Neural cell (in vitro differentiated cells): ENCODE measurements at regions not wholly inside any gene's neighbourhood (a gene's known extent, or its start where the extent isn't known, plus 50 kb on each side); places are given as distances from the start of the nearest gene placed in this dataset.
A peak's percentile ranks its signal among the peaks of the same experiment; 100 is the strongest.

ENCODE experiments used
- H2AFZ ChIP-seq: fragments of 200-600, 300-800 bp; sonication (generic), shearing (Covaris generic); 2 replicates; pipeline ENCODE4 v1.6.0; 2014; ENCODE audit warnings: low read depth, mild to moderate bottlenecking, antibody characterized with exemption, low read length, moderate library complexity
- H3F3A ChIP-seq: fragments of 200-600 bp; shearing (Covaris generic); 2 replicates; pipeline ENCODE4 v1.6.1; 2016; ENCODE audit warnings: mild to moderate bottlenecking, moderate library complexity, mixed read lengths, antibody characterized with exemption, low read length; ENCODE audit not compliant: insufficient read depth, poor library complexity, severe bottlenecking
- H3K27ac ChIP-seq: fragments of 200-600, 300-800 bp; sonication (generic), shearing (Covaris generic); 2 replicates; pipeline ENCODE4 v1.5.1; 2014; ENCODE audit warnings: mild to moderate bottlenecking, low read length, moderate library complexity
- H3K27me3 ChIP-seq: fragments of 300-800, 200-600 bp; sonication (generic), shearing (Covaris generic); 2 replicates; pipeline ENCODE4 v1.6.0; 2014; ENCODE audit warnings: mild to moderate bottlenecking, low read depth, low read length, moderate library complexity; ENCODE audit not compliant: insufficient read depth
- H3K36me3 ChIP-seq: fragments of 300-800, 200-600 bp; sonication (generic), shearing (Covaris generic); 2 replicates; pipeline ENCODE4 v1.5.1; 2014; ENCODE audit warnings: mild to moderate bottlenecking, antibody characterized with exemption, low read length, moderate library complexity; ENCODE audit not compliant: insufficient read depth
- H3K4me2 ChIP-seq: fragments of 300-800, 200-600 bp; sonication (generic), shearing (Covaris generic); 2 replicates; pipeline ENCODE4 v1.6.0; 2014; ENCODE audit warnings: mild to moderate bottlenecking, low read length
- H3K4me3 ChIP-seq: fragments of 300-800, 200-600 bp; sonication (generic), shearing (Covaris generic); 2 replicates; pipeline ENCODE4 v1.5.1; 2014; ENCODE audit warnings: mild to moderate bottlenecking, low read length, moderate library complexity
- H3K79me2 ChIP-seq: fragments of 200-600 bp; shearing (Covaris generic); replicated peaks from 2 replicates; pipeline ENCODE4 v1.6.0; 2014; ENCODE audit warnings: mild to moderate bottlenecking, low read length, moderate library complexity; ENCODE audit not compliant: insufficient read depth
- H3K9ac ChIP-seq: fragments of 300-800, 200-600 bp; sonication (generic), shearing (Covaris generic); 2 replicates; pipeline ENCODE4 v1.6.1; 2016; ENCODE audit warnings: mild to moderate bottlenecking, low read length, mixed read lengths
- H3K9me2 ChIP-seq: fragments of 200-600 bp; shearing (Covaris generic); 2 replicates; pipeline ENCODE4 v1.6.1; 2016; ENCODE audit warnings: mild to moderate bottlenecking, low read length, mixed read lengths; ENCODE audit not compliant: insufficient read depth
- H3K9me3 ChIP-seq: fragments of 200-600, 300-800 bp; sonication (generic), shearing (Covaris generic); 2 replicates; pipeline ENCODE4 v1.6.1; 2016; ENCODE audit warnings: mild to moderate bottlenecking, mixed run types, low read length, moderate library complexity, mixed read lengths
- H4K20me1 ChIP-seq: fragments of 200-600 bp; shearing (Covaris generic); 2 replicates; pipeline ENCODE4 v1.6.1; 2016; ENCODE audit warnings: mild to moderate bottlenecking, mixed run types; ENCODE audit not compliant: insufficient read depth
- CTCF ChIP-seq: fragments of 450-650 bp; IDR thresholded peaks from 2 replicates; pipeline ENCODE4 v1.5.1; 2014; ENCODE audit warnings: antibody characterized with exemption, mild to moderate bottlenecking, moderate library complexity; ENCODE audit not compliant: poor library complexity, severe bottlenecking
- EP300 ChIP-seq: fragments of 450-650 bp; conservative IDR thresholded peaks from 2 replicates; pipeline ENCODE4 v1.6.1; 2014; ENCODE audit warnings: antibody characterized with exemption, mild to moderate bottlenecking, moderate library complexity; ENCODE audit not compliant: poor library complexity, severe bottlenecking
- EZH2 ChIP-seq: fragments of 200-600, 300-800 bp; shearing (Covaris generic), sonication (generic); IDR thresholded peaks from 2 replicates; pipeline ENCODE4 v1.6.1; 2014; ENCODE audit warnings: antibody characterized with exemption, low read length, borderline replicate concordance, mild to moderate bottlenecking; ENCODE audit not compliant: insufficient read depth, poor library complexity, severe bottlenecking
- MXI1 ChIP-seq: fragments of 450-650 bp; conservative IDR thresholded peaks from 2 replicates; pipeline ENCODE4 v1.6.1; 2014; ENCODE audit warnings: antibody characterized with exemption, mild to moderate bottlenecking; ENCODE audit not compliant: poor library complexity, severe bottlenecking
- POLR2AphosphoS5 ChIP-seq: IDR thresholded peaks from 2 replicates; pipeline ENCODE4 v1.6.1; 2012
- RAD21 ChIP-seq: fragments of 450-650 bp; conservative IDR thresholded peaks from 2 replicates; pipeline ENCODE4 v1.6.1; 2014; ENCODE audit warnings: antibody characterized with exemption, mild to moderate bottlenecking, moderate library complexity
- REST ChIP-seq: IDR thresholded peaks from 2 replicates; pipeline ENCODE4 v1.6.1; 2012; ENCODE audit warnings: borderline replicate concordance
- SMC3 ChIP-seq: fragments of 450-650 bp; conservative IDR thresholded peaks from 2 replicates; pipeline ENCODE4 v1.6.1; 2014; ENCODE audit warnings: antibody characterized with exemption, mild to moderate bottlenecking, moderate library complexity; ENCODE audit not compliant: poor library complexity
- TAF1 ChIP-seq: IDR thresholded peaks from 2 replicates; pipeline ENCODE4 v1.6.1; 2012; ENCODE audit warnings: low read depth

GRCh38 chr15:47402829-47403228 lies 314.5 kb upstream of the SEMA6D start:
- H3K27ac ChIP-seq: no peak overlapping the region
- no peaks in the 10 kb centered on the region for H3K9me3 ChIP-seq
- H4K20me1 ChIP-seq: no peaks in the 10 kb centered on the region
- no peak overlapping the region for H3K4me2 ChIP-seq
- TF ChIP-seq RAD21 (no peak), SMC3 (no peak), CTCF (no peak), TAF1 (no peak)
- H3K4me3 ChIP-seq: no peak overlapping the region
- H2AFZ ChIP-seq: no peak overlapping the region
- H3F3A ChIP-seq: no peaks in the 10 kb centered on the region
- no peaks in the 10 kb centered on the region for H3K27me3 ChIP-seq
- no peak overlapping the region for H3K9ac ChIP-seq
- no peaks in the 10 kb centered on the region for H3K9me2 ChIP-seq
- H3K36me3 ChIP-seq: no peaks in the 10 kb centered on the region
- H3K79me2 ChIP-seq: peaks cover 10% of the 10 kb centered on the region

GRCh38 chr15:47404877-47405276 lies 312.4 kb upstream of the SEMA6D start:
- Histone ChIP-seq H4K20me1 (no peaks in the 10 kb centered on the region), H3K36me3 (no peaks in the 10 kb centered on the region)
- TF ChIP-seq RAD21 (no peak), SMC3 (no peak), TAF1 (no peak), MXI1 (no peak), EP300 (no peak), REST (no peak), POLR2AphosphoS5 (no peak), EZH2 (no peak), CTCF (no peak)

More at GRCh38 chr15:47404877-47405276, 312.4 kb upstream of the SEMA6D start:
- H3K9me3 ChIP-seq: no peaks in the 10 kb centered on the region
- peaks cover 11% of the 10 kb centered on the region for H3K79me2 ChIP-seq
- peak overlapping the region; percentile 17 for H3K4me3 ChIP-seq
- peak overlapping the region; percentile 58 for H3K27ac ChIP-seq
- H3K4me2 ChIP-seq: no peak overlapping the region
- H3K9me2 ChIP-seq: no peaks in the 10 kb centered on the region
- no peak overlapping the region for H3K9ac ChIP-seq
- no peak overlapping the region for H2AFZ ChIP-seq
- H3F3A ChIP-seq: no peaks in the 10 kb centered on the region
- H3K27me3 ChIP-seq: no peaks in the 10 kb centered on the region
